ENCODE measurements at regions not wholly inside any gene's neighbourhood (a gene's known extent, or its start where the extent isn't known, plus 50 kb on each side); places are given as distances from the start of the nearest gene placed in this dataset.

GRCh38 chr4:13081830-13082229, 402.3 kb downstream of the RAB28 start:
- TF ChIP-seq CTCF (conservative IDR thresholded peaks at IDR 0.05; ENCODE audit: low read depth, low read length) (no peak), EZH2 (IDR thresholded peaks at IDR 0.05; ENCODE audit: borderline replicate concordance, low read depth, low read length, poor library complexity, severe bottlenecking) (no peak)

All from A673 (cell line).